Endodermal cell (in vitro differentiated cells): ENCODE measurements at regions not wholly inside any gene's neighbourhood (a gene's known extent, or its start where the extent isn't known, plus 50 kb on each side); places are given as distances from the start of the nearest gene placed in this dataset.

Experiments used
- DNase-seq: peaks from one replicate; pipeline ENCODE4 v3.0.0-alpha.2; 2017
- H3K27ac ChIP-seq: 2 replicates; pipeline ENCODE4 v1.5.1; 2013; ENCODE audit warnings: mild to moderate bottlenecking, low read depth, low read length, moderate library complexity
- H3K27me3 ChIP-seq: 2 replicates; pipeline ENCODE4 v1.6.1; 2013; ENCODE audit warnings: mild to moderate bottlenecking, low read length, moderate library complexity; ENCODE audit not compliant: insufficient read depth, control insufficient read depth, poor library complexity, severe bottlenecking
- H3K36me3 ChIP-seq: 2 replicates; pipeline ENCODE4 v1.7.0; 2013; ENCODE audit warnings: mild to moderate bottlenecking, low read length, moderate library complexity; ENCODE audit not compliant: control insufficient read depth, insufficient read depth
- H3K4me1 ChIP-seq: one replicate; pipeline ENCODE4 v1.7.0; 2013; ENCODE audit warnings: low read length; ENCODE audit not compliant: control insufficient read depth, insufficient read depth
- H3K4me3 ChIP-seq: 2 replicates; pipeline ENCODE4 v1.5.1; 2013; ENCODE audit warnings: mild to moderate bottlenecking, low read length, moderate library complexity
- H3K9ac ChIP-seq: 2 replicates; pipeline ENCODE4 v1.6.1; 2013; ENCODE audit warnings: mild to moderate bottlenecking, low read length, moderate library complexity; ENCODE audit not compliant: poor library complexity, severe bottlenecking; ENCODE audit errors: extremely low read depth
- H3K9me3 ChIP-seq: 2 replicates; pipeline ENCODE4 v1.6.1; 2013; ENCODE audit warnings: mild to moderate bottlenecking, low read length, moderate library complexity; ENCODE audit not compliant: control insufficient read depth
- H3K27ac Mint-ChIP-seq: 2 replicates; pipeline ENCODE4 v1.8.0; 2020; ENCODE audit warnings: mixed read lengths
- H3K27me3 Mint-ChIP-seq: 2 replicates; pipeline ENCODE4 v1.8.0; 2021; ENCODE audit warnings: mild to moderate bottlenecking, mixed read lengths; ENCODE audit not compliant: insufficient read depth
- H3K36me3 Mint-ChIP-seq: 2 replicates; pipeline ENCODE4 v1.8.0; 2020; ENCODE audit warnings: low read depth, mixed read lengths
- H3K4me1 Mint-ChIP-seq: 2 replicates; pipeline ENCODE4 v1.8.0; 2020; ENCODE audit warnings: mixed read lengths
- H3K4me3 Mint-ChIP-seq: 2 replicates; pipeline ENCODE4 v1.8.0; 2020; ENCODE audit warnings: mild to moderate bottlenecking, moderate library complexity, mixed read lengths
- H3K9me3 Mint-ChIP-seq: 2 replicates; pipeline ENCODE4 v1.8.0; 2020; ENCODE audit warnings: mild to moderate bottlenecking, mixed read lengths
- CTCF ChIP-seq: fragments of 200-600 bp; sonication (generic); conservative IDR thresholded peaks from 2 replicates; pipeline ENCODE4 v1.5.0; 2021; ENCODE audit warnings: antibody characterized with exemption, mild to moderate bottlenecking
- WGBS, 2 experiments: methylation state at CpG; one replicate each; pipeline versions ENCODE4 v1.1.5 to v1.1.7; 2013; ENCODE audit warnings: missing lambda C conversion rate in 2 of 2, mixed read lengths in 1 of 2; ENCODE audit not compliant: insufficient coverage in 1 of 2, insufficient read length in 1 of 2; 5-methylcytosine and 5-hydroxymethylcytosine counted together

GRCh38 chr5:117020999-117021398 lies 446.4 kb upstream of the SEMA6A start:
- Histone ChIP-seq H3K9me3 (no peaks in the 10 kb centered on the region), H3K9ac (no peak overlapping the region), H3K27ac (no peak overlapping the region), H3K4me1 (no peaks in the 10 kb centered on the region), H3K27me3 (no peaks in the 10 kb centered on the region), H3K4me3 (no peak overlapping the region), H3K36me3 (no peaks in the 10 kb centered on the region)
- 70 to 100% methylated on average over 1 to 2 of the region's 2 CpGs for WGBS, 2 experiments
- no peaks in the 10 kb centered on the region for H3K27me3 Mint-ChIP-seq
- no peak overlapping the region for H3K27ac Mint-ChIP-seq
- no peaks in the 10 kb centered on the region for H3K36me3 Mint-ChIP-seq
- DNase-seq: no peak
- no peaks in the 10 kb centered on the region for H3K4me1 Mint-ChIP-seq
- no peak for TF ChIP-seq CTCF
- H3K4me3 Mint-ChIP-seq: no peak overlapping the region
- H3K9me3 Mint-ChIP-seq: no peaks in the 10 kb centered on the region

DNA sequence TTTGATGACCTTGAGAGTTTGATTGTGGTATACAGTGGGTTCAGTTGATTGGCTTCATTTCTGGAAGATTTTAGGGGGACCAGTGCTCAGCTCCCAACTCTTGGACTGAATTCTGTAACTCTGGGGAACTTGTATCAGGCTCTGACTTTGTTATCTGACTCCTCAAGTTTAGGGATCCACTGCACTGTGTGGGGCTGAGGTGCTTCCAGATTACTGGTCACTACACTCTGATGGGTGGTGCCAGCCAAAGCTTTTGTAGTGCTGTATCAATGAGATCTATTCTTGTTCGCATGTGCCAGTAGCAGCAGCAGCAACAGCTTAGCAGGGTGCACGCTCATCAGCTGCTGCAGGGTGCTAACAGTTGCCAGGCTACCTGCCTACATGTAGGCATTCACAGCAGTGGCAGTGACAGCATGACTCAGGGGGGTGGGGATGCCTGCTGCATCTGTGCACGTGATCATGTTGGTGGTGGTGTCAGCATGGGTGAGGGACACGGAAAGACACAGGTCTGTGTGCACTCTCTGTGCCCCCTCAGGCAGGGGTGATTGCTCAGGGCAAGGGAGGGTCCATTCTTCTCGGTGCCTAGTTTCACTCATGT lies 438.8 kb upstream of the SEMA6A start:
- Histone ChIP-seq H3K9me3 (no peaks in the 10 kb centered on the region), H3K4me1 (no peaks in the 10 kb centered on the region), H3K36me3 (no peaks in the 10 kb centered on the region), H3K9ac (no peak overlapping the region), H3K27me3 (no peaks in the 10 kb centered on the region), H3K4me3 (no peak overlapping the region), H3K27ac (no peak overlapping the region)
- TF ChIP-seq CTCF: no peak
- Mint-ChIP-seq H3K4me3 (no peak overlapping the region), H3K36me3 (no peaks in the 10 kb centered on the region), H3K4me1 (peaks cover 8% of the 10 kb centered on the region), H3K27ac (no peak overlapping the region), H3K9me3 (peaks cover 9% of the 10 kb centered on the region), H3K27me3 (no peaks in the 10 kb centered on the region)
- peak; percentile 60 for DNase-seq
- 75 to 87% methylated on average over 1 to 5 of the region's 5 CpGs for WGBS, 2 experiments

GRCh38 chr5:117010574-117010973 lies 436.0 kb upstream of the SEMA6A start:
- 92% methylated on average over 2 of the region's 2 CpGs for WGBS, 2 experiments
- H3K4me1 Mint-ChIP-seq: peaks cover 8% of the 10 kb centered on the region

More at GRCh38 chr5:117010574-117010973, 436.0 kb upstream of the SEMA6A start:
- Mint-ChIP-seq H3K27ac (no peak overlapping the region), H3K36me3 (peaks cover 2% of the 10 kb centered on the region), H3K4me3 (no peak overlapping the region), H3K9me3 (peaks cover 17% of the 10 kb centered on the region), H3K27me3 (no peaks in the 10 kb centered on the region)
- H3K4me1 ChIP-seq: no peaks in the 10 kb centered on the region
- no peaks in the 10 kb centered on the region for H3K36me3 ChIP-seq
- no peak overlapping the region for H3K4me3 ChIP-seq
- DNase-seq: no peak
- no peaks in the 10 kb centered on the region for H3K27me3 ChIP-seq
- no peak overlapping the region for H3K9ac ChIP-seq
- TF ChIP-seq CTCF: no peak
- no peak overlapping the region for H3K27ac ChIP-seq
- H3K9me3 ChIP-seq: no peaks in the 10 kb centered on the region
